ENCODE measurements at regions not wholly inside any gene's neighbourhood (a gene's known extent, or its start where the extent isn't known, plus 50 kb on each side); places are given as distances from the start of the nearest gene placed in this dataset.

DNA sequence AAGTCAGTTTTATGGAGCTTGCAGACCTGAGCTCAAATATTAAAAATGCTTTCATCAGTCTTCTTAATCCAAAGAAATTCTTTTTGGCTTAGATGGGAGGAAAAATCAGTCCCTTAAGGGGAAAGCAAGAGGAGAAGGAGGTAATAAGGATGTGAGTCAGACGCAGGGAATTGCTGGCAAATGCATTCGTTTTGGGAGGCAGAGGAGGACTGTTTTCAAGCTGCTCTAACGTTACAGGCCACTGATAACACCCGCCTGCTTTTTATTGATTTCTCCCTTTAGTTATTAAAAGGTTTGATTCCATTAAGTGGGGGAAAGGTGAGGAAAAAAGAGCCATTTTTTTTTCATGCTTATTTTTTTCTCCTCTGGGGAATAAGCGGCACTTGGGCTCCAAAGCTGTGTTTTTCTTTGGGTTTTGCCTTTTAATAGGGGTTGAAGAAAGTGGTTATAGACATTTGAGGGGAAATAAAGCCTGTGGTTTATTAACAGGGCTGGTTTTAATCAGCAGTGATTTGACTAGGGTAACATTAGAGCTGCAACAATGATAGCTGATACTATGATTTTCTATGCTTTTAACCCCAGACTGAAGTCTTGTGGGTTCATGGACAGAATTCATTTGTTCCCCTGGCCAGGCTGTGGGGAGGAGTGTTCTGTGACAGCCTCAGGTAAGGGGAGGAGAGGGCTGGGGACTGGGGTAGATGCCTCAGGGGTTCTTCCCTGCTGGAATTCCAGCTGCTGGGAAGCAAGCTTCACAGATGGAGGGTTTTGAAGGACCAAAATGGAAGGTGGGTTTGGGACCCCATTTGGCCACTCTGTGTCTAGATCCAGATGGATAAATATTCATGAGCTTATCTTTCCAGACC, 225.2 kb downstream of the GAS1 start:
- DNase-seq = no peak

DNA sequence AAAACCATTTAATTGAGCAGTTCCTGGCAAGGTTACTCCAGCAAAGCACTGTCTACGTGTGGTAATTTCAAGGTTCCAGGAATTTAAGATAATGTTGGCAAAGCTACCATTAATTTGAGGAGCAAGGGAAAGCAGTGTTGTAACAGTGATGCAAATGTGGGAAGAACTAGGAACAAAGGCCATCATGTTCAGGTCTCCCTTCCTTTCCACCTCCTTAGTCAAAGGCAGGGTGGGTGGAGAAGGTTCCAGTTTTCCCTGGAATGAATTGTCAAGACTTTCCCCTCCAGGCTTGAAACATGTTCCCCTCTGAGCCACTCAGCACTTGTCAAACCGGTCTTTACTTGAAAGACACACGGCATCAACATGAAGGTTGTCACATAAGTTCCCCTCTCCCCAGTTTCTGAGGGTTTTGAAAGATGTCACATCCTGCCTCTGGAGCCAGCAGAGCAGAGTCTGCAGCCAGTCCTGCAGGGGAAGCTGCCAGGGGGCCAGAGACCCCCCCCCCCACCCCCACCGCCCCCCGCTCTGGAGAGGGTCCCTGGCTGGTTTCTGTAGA, 226.0 kb downstream of the GAS1 start:
- DNase-seq = no peak

DNA sequence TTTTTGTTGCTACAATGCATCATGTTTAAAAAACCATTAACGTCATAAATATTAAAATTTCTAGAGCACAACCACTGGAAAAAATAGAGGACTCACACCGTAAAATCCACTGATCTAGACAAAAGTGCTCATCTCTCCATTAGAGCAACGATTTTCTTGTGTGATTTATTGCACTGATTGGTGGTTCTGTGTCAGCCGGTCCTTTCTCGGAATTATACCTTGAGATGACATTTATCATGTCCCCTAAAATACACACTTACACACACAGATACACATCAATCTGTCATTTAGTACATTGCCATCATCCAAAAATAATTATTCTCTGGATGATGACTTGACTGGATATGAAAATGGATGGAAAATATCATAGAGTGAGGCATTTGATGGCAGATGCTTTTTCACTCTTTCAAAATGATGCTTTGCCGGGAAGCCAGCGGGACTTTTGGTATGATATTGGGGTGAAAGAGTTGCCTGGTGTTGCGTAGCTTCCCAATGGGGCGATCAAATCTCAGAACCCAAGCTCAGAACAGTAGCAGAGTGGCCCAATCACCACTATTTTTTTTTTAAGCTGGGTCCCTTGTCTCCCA, 226.6 kb downstream of the GAS1 start:
- DNase-seq = no peak

DNA sequence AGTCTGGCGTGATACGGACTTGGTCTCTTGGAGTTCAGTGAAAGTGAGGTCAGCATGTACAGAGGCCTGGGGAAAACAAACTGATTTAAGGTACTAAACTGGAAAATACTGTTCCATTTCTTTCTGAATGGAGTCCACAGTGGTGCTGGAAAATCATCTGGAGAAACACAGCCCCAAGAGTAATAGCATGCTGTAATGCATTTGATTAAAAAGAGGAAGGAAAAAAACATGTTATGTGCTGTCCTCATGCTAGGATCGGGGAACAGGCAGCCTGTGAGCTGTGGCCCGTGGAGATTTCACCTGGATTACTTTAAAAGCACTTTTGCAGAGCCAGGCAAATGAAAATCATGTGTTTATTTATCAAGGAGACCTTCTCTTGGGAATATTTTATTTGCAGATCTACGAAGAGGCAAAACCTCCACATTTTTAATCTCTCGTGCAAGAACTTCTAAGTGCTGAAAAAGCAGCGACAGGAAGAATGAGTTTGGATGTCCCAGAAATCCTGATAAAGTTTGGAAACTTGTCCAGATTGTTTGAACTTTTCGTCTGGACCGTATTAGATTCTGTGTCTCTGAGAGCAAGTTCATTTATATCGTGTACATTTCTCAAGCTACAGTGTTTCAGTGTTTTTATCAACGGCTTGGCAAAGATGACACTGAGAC, 228.8 kb downstream of the GAS1 start:
- no peak for DNase-seq

DNA sequence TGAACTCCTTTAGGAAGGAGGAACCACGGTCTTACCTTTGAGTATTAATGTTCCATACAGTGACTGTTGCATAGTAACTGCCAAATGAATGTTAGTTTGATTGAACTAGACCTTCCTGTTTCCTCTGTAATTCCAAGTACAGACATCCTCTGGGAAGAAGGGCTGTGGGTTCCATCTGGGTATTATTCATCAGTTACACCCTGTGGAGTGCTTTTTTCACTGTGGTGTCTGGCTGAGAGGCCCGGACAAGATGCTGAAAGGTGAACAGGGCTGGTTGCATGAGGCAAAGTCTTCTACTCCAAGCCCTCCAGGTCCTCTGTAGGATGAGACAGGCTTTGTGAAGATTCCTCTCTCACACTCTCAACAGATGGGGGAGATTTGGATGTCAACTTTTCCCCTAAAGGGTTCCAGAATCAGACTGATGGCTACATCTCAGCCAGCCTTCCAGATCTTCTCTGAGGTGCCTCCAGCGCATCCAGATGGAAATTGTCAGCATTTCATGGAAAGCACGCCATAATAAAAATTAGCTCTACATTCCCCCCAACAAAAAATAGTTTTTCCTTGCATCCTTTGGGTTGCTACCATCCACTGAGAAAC, 230.9 kb downstream of the GAS1 start:
- DNase-seq = no peak

DNA sequence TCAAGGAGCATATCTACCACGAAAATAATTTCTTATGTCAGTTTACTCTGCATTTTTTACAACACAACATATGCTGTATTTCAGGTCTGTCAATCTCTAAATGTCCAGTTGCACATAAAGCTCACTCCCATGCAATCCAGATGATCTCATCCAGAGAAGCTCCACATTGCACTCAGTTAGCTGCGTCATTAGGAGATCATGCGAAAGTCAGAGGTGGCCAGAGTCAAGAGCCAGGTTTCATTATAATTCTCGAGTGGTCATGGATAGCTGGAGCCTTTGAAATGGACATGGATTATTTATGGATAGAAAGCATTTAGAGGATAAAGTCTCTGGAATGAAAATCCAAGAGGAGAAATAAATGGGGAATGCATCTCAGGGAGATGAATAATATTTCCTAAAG, 232.3 kb downstream of the GAS1 start:
- no peak for DNase-seq

DNA sequence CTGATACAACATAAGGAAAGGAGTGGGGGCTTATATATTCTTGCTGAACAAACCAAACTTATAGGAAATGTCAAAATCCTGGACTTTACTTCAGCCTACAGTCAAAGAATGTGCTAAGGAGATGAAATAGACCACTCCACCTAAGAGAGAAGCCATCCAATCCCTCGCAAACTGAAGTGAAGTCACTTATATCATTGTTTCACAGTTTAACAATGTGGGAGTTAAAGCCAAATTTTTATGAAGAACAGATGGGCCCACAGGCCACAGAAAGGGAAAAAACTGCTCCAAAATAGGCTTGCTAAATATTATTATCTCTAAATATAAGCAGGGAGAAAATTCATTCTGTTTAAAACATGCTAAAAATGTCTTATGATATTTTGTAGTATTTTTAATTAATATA, 233.3 kb downstream of the GAS1 start:
- DNase-seq = no peak

DNA sequence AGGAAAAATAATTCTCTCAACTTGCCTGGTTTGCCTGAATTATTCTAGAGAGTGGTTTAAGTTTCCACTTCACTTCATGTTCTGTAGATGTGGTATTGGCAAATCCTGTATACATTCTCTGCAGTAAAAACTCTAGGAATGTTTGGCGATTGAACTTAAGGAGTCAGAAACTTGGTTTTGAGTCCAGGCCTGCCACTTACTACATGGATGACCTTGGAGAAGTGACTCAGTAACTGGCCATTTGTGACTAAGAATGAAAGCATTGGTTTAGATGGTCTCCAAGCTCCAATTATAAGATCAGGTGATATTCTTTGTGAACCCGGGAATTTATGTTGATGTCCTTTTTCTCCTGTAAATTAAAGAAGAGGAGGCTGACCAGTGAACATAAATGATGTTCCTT, 233.8 kb downstream of the GAS1 start:
- no peak for DNase-seq

DNA sequence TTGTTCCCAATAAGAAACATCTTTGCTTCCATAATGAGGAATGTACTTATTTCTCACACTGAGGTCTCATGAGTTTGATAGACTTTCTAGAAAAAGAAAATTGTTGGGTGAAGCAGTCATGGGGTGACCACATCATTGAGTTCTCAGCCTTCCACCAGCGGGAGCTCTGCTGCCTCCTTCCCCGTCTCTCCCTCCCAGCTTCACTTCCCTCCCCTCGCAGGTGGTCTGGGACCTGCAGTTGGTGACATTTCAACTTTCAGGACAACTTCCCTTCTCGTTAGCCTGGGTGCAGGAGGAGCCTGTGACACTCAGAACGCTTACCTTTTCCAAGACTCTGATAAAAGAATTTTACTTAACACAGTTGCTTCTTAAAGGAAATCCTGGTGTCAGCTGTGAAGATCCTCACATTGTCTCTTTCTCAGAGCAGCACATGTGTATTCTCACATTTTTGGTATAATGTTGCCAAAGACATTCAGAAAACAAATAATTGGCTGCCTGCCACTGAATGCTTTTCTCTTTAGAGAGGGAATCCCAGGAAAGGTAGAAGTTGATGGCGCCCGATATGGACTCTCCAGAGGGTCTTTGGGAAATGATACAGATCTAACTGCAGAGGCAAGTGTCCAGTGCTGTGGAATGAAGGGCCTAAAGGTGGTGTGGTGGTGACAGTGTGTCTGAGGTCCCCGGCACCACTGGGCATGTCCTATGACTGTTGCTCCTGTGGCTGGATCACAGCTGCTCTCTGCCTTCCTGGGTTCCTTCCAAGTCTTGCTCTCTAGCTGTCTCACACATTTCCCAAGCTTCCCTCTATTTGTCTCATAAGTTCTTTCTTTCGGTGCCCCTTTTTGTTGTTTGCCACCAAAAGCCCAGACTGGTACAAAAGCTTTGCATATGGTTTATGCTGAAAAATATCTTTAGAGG, 238.1 kb downstream of the GAS1 start:
- DNase-seq = no peak

DNA sequence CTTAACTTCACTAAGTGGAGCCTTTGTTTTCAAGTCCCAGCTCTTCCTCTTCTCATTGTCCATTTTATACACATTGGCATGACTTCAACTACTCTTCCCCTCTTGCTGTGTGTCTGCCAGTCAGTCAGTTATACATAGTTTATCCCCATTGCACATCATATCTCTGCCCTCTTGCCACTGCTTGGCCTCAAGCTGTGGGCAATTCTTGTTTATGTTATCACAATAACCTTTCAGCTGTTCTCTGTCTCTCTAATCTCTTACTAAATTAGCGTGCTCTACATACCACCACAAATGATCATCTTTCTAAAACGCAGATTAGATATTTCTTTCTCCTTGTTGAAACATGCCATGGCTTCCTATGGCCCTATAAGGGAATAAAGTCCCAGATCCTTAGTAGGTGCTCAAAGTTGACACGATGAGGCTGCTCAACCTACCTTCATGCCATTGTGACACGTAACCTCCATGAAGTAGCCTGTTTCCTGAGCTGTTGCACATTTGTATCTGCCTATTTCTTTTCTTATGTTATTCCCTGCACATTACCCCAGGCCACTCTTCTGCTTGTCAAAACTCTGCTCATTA, 239.3 kb downstream of the GAS1 start:
- no peak for DNase-seq

DNA sequence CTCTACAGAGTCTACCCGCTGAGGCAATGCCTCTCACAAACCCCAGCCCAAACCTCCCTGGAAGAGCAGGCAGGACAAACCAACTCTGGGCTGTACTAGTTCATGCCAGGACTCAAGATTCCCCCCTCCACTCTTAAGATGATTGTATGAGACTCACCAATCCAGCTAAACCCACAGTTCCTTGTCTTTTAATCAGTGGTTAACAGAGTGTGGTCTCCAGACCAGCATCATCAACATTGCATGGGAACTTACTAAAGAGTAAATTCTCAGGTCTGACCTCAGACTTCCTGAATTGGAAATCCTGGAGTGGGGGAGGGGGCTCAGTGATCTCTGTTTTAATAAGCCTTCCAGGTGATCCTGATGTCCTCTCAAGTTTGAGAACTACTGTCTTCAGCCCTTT, 240.9 kb downstream of the GAS1 start:
- DNase-seq = no peak

DNA sequence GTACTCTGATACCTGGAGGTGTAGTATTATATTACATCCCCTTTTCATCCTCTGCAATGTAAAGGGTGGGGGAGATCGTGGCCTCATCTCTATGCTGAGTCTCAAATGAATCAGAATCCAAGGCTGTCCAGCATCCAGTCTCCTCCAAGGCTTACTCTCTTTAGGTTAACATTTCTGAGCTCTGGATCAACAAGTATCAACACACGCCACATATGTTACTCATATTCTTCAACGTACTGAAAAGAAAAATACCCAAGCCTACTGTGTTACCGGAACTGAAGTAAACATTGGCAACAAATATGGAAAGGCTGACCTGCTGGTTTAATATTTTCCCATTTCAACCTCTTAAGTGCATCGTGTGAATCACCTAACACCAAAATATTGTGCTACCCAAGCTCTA, 241.8 kb downstream of the GAS1 start:
- DNase-seq = no peak

DNA sequence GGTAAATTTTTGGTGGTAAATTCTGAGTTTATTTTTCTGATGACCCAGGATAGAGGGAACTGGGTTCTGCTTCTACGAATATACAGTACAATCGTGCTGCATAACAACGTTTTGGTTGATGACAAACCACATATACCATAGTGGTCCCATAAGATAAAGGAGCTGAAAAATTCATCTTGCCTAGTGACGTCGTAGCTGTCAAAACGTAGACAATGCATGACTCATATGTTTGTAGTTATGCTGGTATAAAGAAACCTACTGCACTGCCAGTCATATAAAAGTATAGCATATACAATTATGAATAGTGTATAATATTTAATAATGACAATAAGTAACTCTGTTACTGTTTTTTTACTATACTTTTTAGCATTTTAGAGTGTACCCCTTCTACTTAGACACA, 244.0 kb downstream of the GAS1 start:
- no peak for DNase-seq

DNA sequence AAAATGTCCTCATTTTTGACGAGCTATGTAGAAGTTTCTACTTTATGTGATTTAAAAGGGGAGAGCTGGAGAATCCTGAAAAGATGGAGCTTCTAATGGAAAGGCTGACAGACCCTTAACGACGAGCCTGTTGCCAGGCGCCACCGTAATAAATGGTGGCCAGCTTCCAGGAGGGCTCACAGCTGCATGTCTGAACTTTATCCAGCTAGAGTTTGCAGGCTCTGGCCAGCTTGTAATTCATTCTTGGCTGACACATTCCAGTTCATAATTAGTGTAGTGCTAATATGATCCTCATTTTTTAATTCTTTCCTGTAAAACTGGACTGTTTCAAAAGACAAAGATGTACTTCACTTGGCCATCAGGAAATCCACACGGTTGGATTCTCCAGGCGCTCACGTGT, 246.7 kb downstream of the GAS1 start:
- DNase-seq = peak; percentile 17 to 49

DNA sequence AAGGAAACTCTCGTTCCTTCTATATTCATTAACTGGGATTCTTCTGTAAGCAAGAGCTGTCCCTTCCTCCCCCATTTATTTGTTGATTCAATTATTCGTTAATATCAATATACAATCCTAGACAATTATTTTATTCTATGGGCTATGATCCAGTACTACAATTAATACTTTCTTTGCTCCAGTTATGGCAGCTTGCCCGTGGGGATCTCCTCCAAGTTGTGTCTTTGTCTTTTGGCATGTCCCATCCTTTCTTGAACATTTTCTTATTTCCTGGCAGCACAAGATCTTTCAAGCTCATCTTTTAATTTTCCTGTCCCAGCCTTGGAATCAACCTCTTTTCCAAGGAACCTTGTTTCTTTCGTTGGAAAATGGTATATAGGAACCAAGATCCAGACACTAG, 249.3 kb downstream of the GAS1 start:
- DNase-seq = no peak

DNA sequence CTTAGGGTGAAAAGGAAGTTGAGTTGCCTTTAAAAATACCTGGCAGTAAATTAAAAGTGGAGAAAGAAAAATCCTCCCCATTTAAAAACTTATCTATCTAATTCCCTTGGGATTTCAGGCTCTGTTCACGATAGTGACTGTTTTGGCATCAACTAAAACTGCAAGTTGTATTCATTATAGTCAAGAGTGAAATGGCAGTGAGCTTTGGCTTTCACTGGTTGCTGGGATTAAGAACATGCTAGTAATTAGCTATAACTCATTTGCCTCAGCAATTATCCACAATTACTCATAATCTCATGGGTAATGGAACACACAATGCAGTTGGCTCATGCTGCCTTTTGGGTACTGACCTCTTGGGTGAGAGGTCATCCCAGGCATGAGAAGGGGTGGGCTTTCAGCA, 250.1 kb downstream of the GAS1 start:
- DNase-seq = no peak

DNA sequence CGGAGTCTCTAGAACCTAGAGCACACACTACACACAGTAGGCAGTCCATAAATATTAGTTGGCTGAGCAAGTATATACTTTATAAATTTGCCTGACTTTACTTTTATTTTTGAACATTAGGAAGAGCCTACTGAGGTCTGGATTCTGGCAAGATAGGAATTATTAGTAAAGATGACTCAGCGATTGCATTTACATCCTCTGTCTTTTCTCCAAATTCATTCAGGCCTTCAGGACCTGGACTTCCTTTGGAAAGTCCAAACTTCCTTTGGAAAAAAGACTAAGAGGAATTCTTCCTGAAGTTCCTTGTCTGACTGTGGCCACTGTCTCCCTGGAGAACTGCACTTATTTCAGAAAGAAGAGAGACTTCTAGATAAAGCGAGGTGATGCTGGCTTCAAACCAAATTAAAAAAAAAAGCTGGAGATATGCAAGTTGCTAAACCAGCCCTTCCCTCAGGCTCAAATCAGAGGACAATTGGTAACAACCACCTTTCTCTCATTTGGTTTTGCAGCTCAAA, 251.3 kb downstream of the GAS1 start:
- no peak for DNase-seq

DNA sequence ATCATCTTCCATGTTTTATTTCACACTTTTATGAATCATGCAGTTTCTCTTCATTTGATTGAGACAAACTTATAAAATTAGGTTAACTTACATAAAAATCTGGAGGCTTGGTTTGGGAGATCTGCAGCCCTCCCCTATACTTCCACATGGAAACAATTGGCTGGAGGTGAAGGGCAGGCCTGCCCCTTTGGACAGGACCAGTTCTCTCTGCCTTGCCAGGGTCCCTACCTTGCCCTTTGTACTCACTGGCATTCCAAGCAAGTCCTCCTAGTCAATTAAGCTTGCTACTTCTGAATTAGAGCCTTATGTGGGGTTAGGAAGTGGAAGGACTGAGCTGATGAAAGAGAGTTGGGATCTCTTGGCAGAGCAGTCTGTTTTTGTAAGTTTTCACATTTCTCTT, 257.3 kb downstream of the GAS1 start:
- no peak for DNase-seq

DNA sequence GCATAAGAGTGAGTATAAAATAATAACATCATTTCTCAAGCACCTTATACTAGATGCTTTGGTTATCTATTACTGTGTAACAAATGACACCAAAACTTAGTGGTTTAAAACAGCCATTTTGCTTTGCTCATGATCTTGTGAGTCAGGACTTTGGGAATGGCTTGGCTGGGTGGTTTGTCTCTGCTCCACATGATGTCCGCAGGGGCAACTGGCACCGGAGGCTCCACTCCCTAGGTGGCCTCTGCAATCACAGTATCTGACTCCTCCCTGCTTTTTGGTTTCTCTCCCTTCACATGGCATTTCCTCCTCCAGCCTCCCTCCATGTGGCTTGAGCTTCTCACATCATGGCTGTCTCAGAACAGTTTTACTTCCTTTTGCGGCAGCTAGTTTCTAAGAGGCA, 259.5 kb downstream of the GAS1 start:
- DNase-seq = no peak

DNA sequence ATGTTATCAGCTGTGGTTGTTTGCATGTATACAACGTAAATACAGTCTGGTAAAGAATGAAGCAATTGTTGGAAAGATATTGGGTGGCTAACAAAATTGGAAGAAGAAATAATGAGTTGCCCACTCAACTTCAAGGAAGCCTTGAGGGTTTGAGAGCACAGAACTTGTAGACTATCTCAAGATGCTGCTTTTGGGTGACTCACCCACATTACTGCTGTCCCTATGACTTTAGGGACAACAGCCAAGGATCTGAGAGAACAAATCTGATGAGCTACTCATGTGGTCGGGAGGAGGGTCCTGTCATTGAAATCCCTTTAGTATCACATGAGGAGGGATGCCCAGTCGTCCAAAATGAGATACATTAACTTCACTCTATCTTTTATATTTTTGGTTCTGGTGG, 261.8 kb downstream of the GAS1 start:
- no peak for DNase-seq

DNA sequence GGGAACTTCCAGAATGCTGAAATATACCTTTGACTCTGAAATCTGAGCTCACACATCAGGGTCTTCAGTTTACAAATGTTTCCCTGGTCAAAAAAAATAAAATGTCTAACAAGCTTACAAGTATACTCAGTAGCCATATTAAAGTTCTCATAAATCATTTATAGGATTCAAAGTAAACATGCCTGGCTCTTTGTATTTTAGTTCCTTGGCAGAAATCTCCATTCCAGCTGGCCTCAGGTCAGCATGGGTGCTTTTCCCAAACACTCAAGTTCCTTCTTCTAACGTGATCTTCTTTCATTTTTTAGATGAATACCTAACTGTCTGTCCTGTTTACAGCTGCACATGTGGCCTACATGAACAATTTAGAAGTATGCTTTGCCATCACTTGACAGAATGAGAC, 263.2 kb downstream of the GAS1 start:
- no peak for DNase-seq

DNA sequence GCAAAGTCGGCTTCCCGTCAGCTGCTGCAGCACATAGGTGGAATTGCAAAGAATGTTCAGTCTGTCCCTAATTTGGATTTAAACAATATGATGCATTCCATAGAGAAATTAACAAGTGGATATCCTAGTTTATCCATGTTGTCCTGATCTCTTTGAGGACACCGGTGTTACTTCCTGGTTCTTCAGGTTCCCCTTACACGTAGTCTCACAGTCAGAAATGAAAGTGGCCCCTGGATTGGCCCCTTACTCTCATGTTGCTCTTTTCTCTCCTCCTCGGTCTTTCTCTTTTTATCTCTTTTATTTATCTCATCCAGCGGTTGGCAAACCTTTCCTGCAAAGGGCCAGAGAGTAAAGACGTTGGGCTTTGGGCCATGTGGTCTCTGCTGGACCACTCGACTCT, 265.1 kb downstream of the GAS1 start:
- DNase-seq = no peak

All from hippocampal formation (tissue), 2 donors.